K562 (cell line): ENCODE measurements at regions not wholly inside any gene's neighbourhood (a gene's known extent, or its start where the extent isn't known, plus 50 kb on each side); places are given as distances from the start of the nearest gene placed in this dataset.

Experiments used
- RAD21 ChIP-seq, 2 experiments: fragments of 250-450 bp in 1 of 2; fragments of 450-650 bp in 1 of 2; sonication (Bioruptor Pico) in 1 of 2; formaldehyde crosslinking in 1 of 2; IDR thresholded peaks in 1 of 2; conservative IDR thresholded peaks in 1 of 2; 2 replicates each; pipeline versions ENCODE4 v1.4.0 to v1.8.0; 2020 to 2022; ENCODE audit warnings: mild to moderate bottlenecking in 2 of 2, moderate library complexity in 1 of 2
- TF ChIP-seq, protein P1 (sequence below), 2 experiments: IDR thresholded peaks; 2 replicates each; pipeline ENCODE4 v1.6.1; 2011; ENCODE audit warnings: borderline replicate concordance in 1 of 2, control low read depth in 1 of 2, low read depth in 1 of 2, low read length in 1 of 2, mild to moderate bottlenecking in 1 of 2, mixed read lengths in 1 of 2, moderate library complexity in 1 of 2; ENCODE audit not compliant: insufficient read depth in 1 of 2, insufficient read length in 1 of 2, poor library complexity in 1 of 2, severe bottlenecking in 1 of 2; ENCODE audit errors: extremely low read depth in 1 of 2
- TF ChIP-seq, protein P2 (sequence below): fragments of 250-450 bp; sonication (Bioruptor Pico); IDR thresholded peaks from 2 replicates; pipeline ENCODE4 v1.8.0; 2021; ENCODE audit warnings: moderate library complexity, mild to moderate bottlenecking, inconsistent platforms
- TF ChIP-seq, protein P3 (sequence below), 3 experiments: IDR thresholded peaks in 2 of 3; conservative IDR thresholded peaks in 1 of 3; 2 replicates each; pipeline ENCODE4 v1.5.1; 2011 to 2012; ENCODE audit warnings: low read length in 3 of 3, mild to moderate bottlenecking in 3 of 3, control low read depth in 2 of 3, improper control_type of control experiment in 1 of 3, inconsistent platforms in 1 of 3, low read depth in 1 of 3, mixed read lengths in 1 of 3, moderate library complexity in 1 of 3; ENCODE audit not compliant: insufficient read depth in 2 of 3
- TF ChIP-seq, protein P4 (sequence below): fragments of 450-650 bp; formaldehyde crosslinking; IDR thresholded peaks from 2 replicates; pipeline ENCODE4 v1.4.0; 2020; ENCODE audit warnings: mild to moderate bottlenecking

DNA sequence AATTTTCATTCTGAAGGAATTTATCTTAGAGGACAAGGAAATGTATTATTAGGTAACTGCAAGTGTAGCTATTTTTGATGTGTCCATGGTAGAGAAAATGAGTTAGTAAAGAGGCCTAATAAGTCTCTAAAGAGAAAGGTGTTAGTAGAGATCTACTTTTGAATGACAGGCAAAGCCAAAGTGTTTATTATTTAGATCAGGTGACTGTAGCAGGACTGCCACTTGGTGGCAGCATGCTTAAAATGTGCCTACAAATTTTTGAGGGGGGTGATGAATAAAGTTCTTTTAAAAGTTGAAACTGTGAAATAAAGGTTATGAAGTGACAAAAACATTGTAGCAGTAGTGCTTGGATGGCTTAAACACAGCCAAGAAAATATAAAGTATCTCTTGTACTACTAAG is 421.5 kb upstream of the MEIS1 start (continued):
- TF ChIP-seq, protein P1, sequence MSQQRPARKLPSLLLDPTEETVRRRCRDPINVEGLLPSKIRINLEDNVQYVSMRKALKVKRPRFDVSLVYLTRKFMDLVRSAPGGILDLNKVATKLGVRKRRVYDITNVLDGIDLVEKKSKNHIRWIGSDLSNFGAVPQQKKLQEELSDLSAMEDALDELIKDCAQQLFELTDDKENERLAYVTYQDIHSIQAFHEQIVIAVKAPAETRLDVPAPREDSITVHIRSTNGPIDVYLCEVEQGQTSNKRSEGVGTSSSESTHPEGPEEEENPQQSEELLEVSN (IDR thresholded peaks at IDR 0.05; ENCODE audit: borderline replicate concordance in 1 of 2, extremely low read depth in 1 of 2, insufficient read depth in 1 of 2, insufficient read length in 1 of 2, low read depth in 1 of 2, low read length in 1 of 2, poor library complexity in 1 of 2, severe bottlenecking in 1 of 2) = no peak
- TF ChIP-seq, protein P2, sequence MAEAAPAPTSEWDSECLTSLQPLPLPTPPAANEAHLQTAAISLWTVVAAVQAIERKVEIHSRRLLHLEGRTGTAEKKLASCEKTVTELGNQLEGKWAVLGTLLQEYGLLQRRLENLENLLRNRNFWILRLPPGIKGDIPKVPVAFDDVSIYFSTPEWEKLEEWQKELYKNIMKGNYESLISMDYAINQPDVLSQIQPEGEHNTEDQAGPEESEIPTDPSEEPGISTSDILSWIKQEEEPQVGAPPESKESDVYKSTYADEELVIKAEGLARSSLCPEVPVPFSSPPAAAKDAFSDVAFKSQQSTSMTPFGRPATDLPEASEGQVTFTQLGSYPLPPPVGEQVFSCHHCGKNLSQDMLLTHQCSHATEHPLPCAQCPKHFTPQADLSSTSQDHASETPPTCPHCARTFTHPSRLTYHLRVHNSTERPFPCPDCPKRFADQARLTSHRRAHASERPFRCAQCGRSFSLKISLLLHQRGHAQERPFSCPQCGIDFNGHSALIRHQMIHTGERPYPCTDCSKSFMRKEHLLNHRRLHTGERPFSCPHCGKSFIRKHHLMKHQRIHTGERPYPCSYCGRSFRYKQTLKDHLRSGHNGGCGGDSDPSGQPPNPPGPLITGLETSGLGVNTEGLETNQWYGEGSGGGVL = no peak
- TF ChIP-seq, protein P3, sequence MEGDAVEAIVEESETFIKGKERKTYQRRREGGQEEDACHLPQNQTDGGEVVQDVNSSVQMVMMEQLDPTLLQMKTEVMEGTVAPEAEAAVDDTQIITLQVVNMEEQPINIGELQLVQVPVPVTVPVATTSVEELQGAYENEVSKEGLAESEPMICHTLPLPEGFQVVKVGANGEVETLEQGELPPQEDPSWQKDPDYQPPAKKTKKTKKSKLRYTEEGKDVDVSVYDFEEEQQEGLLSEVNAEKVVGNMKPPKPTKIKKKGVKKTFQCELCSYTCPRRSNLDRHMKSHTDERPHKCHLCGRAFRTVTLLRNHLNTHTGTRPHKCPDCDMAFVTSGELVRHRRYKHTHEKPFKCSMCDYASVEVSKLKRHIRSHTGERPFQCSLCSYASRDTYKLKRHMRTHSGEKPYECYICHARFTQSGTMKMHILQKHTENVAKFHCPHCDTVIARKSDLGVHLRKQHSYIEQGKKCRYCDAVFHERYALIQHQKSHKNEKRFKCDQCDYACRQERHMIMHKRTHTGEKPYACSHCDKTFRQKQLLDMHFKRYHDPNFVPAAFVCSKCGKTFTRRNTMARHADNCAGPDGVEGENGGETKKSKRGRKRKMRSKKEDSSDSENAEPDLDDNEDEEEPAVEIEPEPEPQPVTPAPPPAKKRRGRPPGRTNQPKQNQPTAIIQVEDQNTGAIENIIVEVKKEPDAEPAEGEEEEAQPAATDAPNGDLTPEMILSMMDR (IDR thresholded peaks at IDR 0.05 in 2 of 3, conservative IDR thresholded peaks at IDR 0.05 in 1 of 3; ENCODE audit: insufficient read depth in 2 of 3, low read depth in 1 of 3, low read length in 3 of 3) = peak in 1 of 3 experiments; percentile 4; a peak in 1 of 6 replicates
- TF ChIP-seq, protein P4, sequence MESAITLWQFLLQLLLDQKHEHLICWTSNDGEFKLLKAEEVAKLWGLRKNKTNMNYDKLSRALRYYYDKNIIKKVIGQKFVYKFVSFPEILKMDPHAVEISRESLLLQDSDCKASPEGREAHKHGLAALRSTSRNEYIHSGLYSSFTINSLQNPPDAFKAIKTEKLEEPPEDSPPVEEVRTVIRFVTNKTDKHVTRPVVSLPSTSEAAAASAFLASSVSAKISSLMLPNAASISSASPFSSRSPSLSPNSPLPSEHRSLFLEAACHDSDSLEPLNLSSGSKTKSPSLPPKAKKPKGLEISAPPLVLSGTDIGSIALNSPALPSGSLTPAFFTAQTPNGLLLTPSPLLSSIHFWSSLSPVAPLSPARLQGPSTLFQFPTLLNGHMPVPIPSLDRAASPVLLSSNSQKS (CRISPR knock-in tag) = no peak
- peak in 1 of 2 experiments; percentile 16; a peak in 1 of 4 replicates for TF ChIP-seq RAD21 (CRISPR knock-in tag; conservative IDR thresholded peaks at IDR 0.05 in 1 of 2, IDR thresholded peaks at IDR 0.05 in 1 of 2)
